WTC11 (cell line): ENCODE measurements at regions not wholly inside any gene's neighbourhood (a gene's known extent, or its start where the extent isn't known, plus 50 kb on each side); places are given as distances from the start of the nearest gene placed in this dataset.

Source experiments
- ARID4B ChIP-seq: sonication (generic); formaldehyde crosslinking; IDR thresholded peaks from 2 replicates; pipeline ENCODE4 v1.8.0; 2023; ENCODE audit warnings: missing genetic modification reagents, mild to moderate bottlenecking, borderline replicate concordance
- ATF3 ChIP-seq: sonication (generic); formaldehyde crosslinking; conservative IDR thresholded peaks from 2 replicates; pipeline ENCODE4 v1.8.1; 2022; ENCODE audit warnings: mild to moderate bottlenecking, missing genetic modification reagents
- ATF6 ChIP-seq: sonication (generic); formaldehyde crosslinking; IDR thresholded peaks from 2 replicates; pipeline ENCODE4 v1.8.1; 2023; ENCODE audit warnings: mild to moderate bottlenecking, missing genetic modification reagents
- ERG ChIP-seq: fragments of 250-450 bp; sonication (Bioruptor Pico); IDR thresholded peaks from 2 replicates; pipeline ENCODE4 v1.8.0; 2021; ENCODE audit warnings: mild to moderate bottlenecking
- FOXK1 ChIP-seq: sonication (generic); formaldehyde crosslinking; IDR thresholded peaks from 2 replicates; pipeline ENCODE4 v1.8.0; 2022; ENCODE audit warnings: mild to moderate bottlenecking, moderate library complexity, missing genetic modification reagents
- FOXP1 ChIP-seq: sonication (generic); formaldehyde crosslinking; IDR thresholded peaks from 2 replicates; pipeline ENCODE4 v1.8.0; 2022; ENCODE audit warnings: missing genetic modification reagents, mild to moderate bottlenecking, moderate library complexity, borderline replicate concordance
- FOXP4 ChIP-seq: sonication (generic); formaldehyde crosslinking; IDR thresholded peaks from 2 replicates; pipeline ENCODE4 v1.8.0; 2022; ENCODE audit warnings: mild to moderate bottlenecking, missing genetic modification reagents
- IRF1 ChIP-seq: sonication (generic); formaldehyde crosslinking; IDR thresholded peaks from 2 replicates; pipeline ENCODE4 v1.8.0; 2023; ENCODE audit warnings: missing genetic modification reagents
- KAT7 ChIP-seq: sonication (generic); formaldehyde crosslinking; IDR thresholded peaks from 2 replicates; pipeline ENCODE4 v1.8.1; 2023; ENCODE audit warnings: missing genetic modification reagents, mild to moderate bottlenecking, borderline replicate concordance
- MAX ChIP-seq: sonication (generic); formaldehyde crosslinking; IDR thresholded peaks from 2 replicates; pipeline ENCODE4 v1.8.0; 2022; ENCODE audit warnings: mild to moderate bottlenecking, missing genetic modification reagents
- MLX ChIP-seq: sonication (generic); formaldehyde crosslinking; IDR thresholded peaks from 2 replicates; pipeline ENCODE4 v1.8.1; 2023; ENCODE audit warnings: mild to moderate bottlenecking, missing genetic modification reagents, moderate library complexity
- MYBL2 ChIP-seq: sonication (generic); formaldehyde crosslinking; IDR thresholded peaks from 2 replicates; pipeline ENCODE4 v1.8.1; 2023; ENCODE audit warnings: mild to moderate bottlenecking, moderate library complexity, missing genetic modification reagents
- NR3C1 ChIP-seq: sonication (generic); formaldehyde crosslinking; conservative IDR thresholded peaks from 2 replicates; pipeline ENCODE4 v1.8.1; 2023; ENCODE audit warnings: low read depth, mild to moderate bottlenecking, missing genetic modification reagents
- PREB ChIP-seq: sonication (generic); formaldehyde crosslinking; IDR thresholded peaks from 2 replicates; pipeline ENCODE4 v1.8.1; 2022; ENCODE audit warnings: mild to moderate bottlenecking, missing genetic modification reagents, moderate library complexity, borderline replicate concordance
- TCF7 ChIP-seq: sonication (generic); formaldehyde crosslinking; IDR thresholded peaks from 2 replicates; pipeline ENCODE4 v1.8.0; 2022; ENCODE audit warnings: mild to moderate bottlenecking, low read depth, missing genetic modification reagents, moderate library complexity
- ZNF317 ChIP-seq: sonication (generic); formaldehyde crosslinking; IDR thresholded peaks from 2 replicates; pipeline ENCODE4 v1.8.1; 2023; ENCODE audit warnings: low read depth, mild to moderate bottlenecking, moderate library complexity, missing genetic modification reagents, borderline replicate concordance
- ZNF425 ChIP-seq: fragments of 250-450 bp; sonication (Bioruptor Pico); conservative IDR thresholded peaks from 2 replicates; pipeline ENCODE4 v1.9.0; 2021; ENCODE audit warnings: mild to moderate bottlenecking

GRCh38 chr10:121065330-121065729 lies 214.2 kb downstream of the WDR11 start (continued):
- TF ChIP-seq MLX (CRISPR knock-in tag) (no peak), FOXP4 (CRISPR knock-in tag) (no peak), ARID4B (CRISPR knock-in tag) (no peak), MAX (CRISPR knock-in tag) (no peak), ATF3 (CRISPR knock-in tag) (no peak), PREB (CRISPR knock-in tag) (no peak), ZNF317 (CRISPR knock-in tag) (no peak), NR3C1 (CRISPR knock-in tag) (no peak), FOXP1 (CRISPR knock-in tag) (no peak), ATF6 (CRISPR knock-in tag) (no peak), ZNF425 (CRISPR knock-in tag) (no peak), FOXK1 (CRISPR knock-in tag) (no peak), IRF1 (CRISPR knock-in tag) (no peak), KAT7 (CRISPR knock-in tag) (no peak), MYBL2 (no peak), TCF7 (CRISPR knock-in tag) (no peak), ERG (no peak)
